ENCODE measurements at regions not wholly inside any gene's neighbourhood (a gene's known extent, or its start where the extent isn't known, plus 50 kb on each side); places are given as distances from the start of the nearest gene placed in this dataset.

GRCh38 chr11:87719326-87720073 is 455.7 kb downstream of the RAB38 start (continued):
- TF ChIP-seq SP1 (IDR thresholded peaks at IDR 0.05; ENCODE audit: low read depth, low read length) (no peak), ATF3 (IDR thresholded peaks at IDR 0.05; ENCODE audit: insufficient read depth, low read depth, low read length) (no peak), NANOG (IDR thresholded peaks at IDR 0.05; ENCODE audit: insufficient read depth, low read depth, low read length, poor library complexity, severe bottlenecking) (no peak)
